Activated T-cell treated with anti-CD3 and anti-CD28 coated beads for 4 hours (primary cell): ENCODE measurements at regions not wholly inside any gene's neighbourhood (a gene's known extent, or its start where the extent isn't known, plus 50 kb on each side); places are given as distances from the start of the nearest gene placed in this dataset.
"Not testable (repeated sequence)": the region's sequence is repeated elsewhere in the genome, so short reads cannot be mapped to it uniquely, and the experiment has no call there.

Experiments used
- DNase-seq: peaks from one replicate; pipeline ENCODE4 v3.0.0-alpha.2; 2020

DNA sequence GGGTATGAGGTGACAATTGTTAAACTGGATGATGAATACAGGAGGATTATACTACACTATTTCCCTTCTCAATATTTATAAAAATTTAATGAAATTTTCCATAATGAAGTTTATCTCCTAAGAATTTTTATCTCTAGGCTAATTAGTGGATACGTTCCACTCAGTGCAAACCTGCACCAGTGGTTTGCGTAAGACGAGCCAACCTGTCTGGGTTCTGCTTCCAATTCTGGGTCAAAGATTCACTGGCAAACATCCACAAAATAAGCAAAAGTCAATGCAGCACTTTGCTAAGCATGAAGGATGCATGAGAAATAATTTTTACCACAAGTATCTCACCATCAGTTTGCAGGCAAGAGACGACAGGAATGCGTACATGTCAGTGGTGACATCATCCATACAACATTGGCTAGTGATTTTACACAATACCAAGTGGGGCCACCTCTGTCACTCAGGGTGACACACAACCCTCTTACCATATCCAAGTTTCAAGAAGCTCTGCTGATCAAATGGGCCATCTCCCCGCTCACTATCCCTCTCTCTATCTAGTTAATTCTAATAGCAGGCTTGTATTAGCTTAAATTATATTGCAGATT, 51.7 kb downstream of the FAM50B start:
- no peak for DNase-seq

DNA sequence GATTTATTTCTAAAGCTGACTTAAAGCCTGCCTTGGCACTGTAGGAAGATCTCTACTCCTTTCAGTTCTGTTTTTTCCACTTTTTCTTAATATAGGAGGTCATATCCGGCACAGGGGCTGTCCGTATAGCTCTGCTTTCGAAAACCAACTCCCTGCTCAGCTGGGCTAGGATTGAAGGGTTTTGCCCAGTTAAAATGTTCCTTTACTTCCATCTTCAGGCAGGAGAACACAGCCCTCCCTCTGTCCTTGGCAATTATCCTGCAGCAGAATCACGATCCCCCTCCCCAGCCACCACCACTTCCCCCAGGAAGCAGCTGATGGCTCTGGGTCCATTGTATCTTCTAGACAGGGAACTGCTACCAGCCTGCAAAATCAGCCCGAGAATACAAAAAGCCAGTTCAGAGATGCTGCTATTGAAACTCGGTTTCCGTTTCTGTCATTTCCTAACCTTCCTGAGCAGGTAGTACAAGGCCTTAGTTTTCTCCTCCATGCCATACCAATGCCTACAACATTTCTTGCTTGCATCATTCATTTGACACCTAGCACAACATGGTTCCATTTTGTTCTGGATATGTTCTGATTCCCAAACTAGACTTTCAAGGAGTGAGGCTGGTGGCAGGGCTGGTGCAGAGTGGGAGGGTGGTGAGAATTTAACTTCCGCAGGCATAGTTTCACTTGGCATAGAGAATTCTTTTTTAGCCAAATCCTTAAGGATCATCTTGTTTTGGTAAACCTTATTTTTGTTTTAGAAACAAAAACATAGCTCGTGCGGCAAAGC, 53.9 kb downstream of the FAM50B start:
- DNase-seq, result no peak

DNA sequence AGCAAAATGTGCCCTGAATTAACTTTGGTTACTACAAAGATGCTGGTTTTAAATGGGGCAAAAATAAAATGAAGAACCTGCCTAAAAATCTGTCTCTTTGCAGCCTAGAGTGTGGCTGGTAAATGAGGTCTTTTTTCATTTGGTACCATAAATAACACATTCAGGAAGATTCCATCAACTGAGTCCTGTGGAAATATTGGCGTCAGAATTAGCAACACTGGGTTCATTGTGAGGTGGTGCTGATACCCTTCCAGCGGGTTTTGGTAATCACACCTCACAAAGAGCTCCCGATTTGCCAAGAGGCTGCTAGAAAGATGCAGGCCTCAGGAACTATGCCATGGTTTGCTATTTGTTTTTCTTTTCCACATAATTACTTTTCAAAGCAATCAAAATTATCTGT, 55.3 kb downstream of the FAM50B start:
- no peak for DNase-seq

DNA sequence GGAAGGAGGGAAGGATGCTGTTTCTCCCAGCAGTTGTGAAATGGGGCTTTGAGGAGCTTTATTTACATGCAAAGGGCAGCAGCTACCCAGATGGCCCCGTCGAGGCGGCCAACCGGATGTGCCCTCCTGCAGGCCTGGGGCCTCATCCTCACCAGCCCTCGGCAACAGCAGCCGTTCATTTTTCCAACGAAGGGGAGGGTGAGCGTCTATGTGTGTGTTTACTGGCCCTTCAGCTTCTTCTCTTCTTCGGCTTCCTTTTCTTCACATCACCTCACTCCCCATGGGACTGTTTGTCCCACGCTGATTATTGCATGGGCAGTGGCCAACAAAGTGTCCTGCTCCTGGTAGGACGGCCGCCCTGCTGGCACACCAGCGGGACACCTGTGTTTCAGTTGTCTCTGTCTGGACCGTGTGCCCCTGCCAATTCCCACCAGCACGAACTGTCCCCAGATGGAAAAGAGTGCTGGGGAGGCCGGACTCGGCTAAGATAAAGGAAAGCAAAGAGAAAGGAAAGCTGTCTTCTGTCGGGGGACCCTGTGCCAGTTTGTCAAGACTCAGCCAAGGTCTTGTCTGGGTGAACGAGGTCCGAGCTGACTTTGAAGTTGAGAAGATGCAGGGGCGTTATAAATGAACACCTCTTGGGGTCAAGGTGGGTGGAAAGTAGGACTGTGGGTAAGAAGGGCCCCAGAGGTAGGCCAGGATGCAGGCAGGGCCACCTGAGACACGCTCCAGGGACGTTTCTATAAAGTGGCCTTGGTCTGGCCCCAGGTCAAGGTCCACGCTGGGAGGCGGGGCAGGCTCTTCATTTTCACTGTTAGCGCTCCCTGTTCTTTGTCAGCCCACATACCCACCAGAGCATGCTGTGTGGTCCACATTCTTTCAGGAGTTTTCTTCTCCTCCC, 57.0 kb downstream of the FAM50B start:
- no peak for DNase-seq

DNA sequence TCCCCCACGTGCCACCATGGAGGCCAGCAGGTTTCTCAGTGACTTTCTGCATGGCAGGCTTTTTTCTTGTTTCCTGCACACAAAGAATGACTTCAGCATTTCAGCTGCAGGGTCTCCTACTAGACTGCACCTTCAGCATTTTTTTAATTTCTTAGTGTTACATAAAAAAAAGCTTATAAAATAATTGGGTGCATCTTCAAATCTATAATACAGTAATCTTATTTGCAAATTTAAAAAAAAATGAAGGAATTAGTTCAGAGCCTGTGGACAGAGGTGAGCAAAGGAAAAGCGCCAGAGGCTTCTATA, 57.6 kb downstream of the FAM50B start:
- DNase-seq, result no peak

DNA sequence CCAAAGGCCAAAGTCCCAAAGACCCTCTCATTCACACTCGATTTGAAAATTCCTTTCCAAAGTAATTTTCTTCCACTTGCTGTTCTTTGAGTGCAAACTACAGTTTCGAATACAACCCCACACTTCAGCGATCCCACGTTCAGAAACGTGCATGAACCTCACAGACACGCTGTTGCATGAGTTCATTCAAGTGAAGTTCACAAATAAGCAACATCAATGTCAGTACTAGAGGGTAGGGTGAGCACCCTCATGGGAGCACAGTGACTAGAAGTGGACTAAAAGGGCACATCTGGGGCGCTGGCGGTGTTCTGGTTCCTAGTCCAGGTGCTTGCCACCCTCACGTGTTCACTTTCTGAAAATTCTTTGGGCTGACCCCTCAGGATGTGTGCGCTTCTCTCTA, 59.0 kb downstream of the FAM50B start:
- DNase-seq, result no peak

DNA sequence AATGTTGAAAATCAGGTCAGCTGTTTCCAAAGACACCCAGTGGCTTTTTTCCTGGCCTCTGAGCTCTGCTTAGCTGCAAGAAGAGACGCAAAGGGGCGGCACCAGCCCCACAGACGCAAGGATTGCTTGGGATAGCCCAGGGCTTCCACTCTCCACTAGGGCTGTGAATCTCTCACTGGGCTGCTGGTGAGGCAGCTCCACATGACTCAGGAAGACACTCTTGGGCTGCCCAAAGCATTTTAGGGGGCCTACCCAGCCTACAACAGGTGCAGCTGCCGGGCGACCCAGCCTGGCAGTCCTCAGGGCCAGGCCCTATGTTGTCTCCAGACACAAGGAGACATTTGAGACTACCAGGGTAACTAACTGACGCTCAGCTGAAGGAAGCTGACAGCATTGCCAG, 59.8 kb downstream of the FAM50B start:
- DNase-seq, result no peak

DNA sequence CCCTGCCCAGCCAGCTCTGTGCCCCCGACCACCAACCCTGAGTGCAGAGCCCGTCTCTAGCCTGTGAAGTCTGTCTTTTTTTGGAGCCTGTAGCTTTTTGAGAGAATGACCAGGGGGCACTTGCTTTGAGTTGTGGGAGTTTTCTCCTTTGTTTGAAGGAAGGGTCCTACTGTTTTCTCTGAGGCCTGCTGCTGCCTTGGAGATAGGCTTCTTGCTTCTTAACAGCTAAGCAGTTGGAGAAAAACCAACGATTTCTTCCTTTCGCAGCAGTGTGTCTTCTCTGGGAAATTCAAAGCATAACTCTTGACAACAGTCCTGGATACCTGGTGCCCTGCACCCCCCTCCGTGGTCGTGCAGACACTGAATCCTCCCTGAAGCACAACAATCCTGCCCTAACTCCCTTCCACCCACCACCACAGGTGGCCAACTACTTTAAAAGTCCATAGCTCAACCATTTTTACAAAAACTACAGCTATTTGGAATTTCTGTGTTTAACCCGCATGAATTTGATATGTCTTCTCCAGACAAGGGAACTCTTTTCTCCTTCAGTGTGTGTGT, 61.0 kb downstream of the FAM50B start:
- no peak for DNase-seq

DNA sequence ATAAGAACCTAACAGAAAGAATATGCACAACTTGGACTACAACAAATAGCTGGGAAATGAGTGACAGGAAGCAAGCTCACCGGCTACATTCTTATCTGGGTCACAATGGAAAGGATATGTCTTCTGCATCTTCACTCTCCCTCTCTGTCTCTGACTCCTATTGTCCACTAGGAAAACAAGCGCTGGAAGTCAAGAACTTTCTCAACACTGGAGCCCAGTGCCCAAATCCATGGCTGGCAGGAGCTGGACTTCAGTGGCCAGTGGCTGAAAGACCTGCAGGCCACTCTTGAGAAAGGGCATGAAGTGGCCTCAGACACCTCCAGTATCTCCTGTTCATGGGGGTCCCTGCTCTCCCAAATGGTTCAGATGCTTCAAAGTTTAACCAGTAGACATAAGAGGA, 62.0 kb downstream of the FAM50B start:
- DNase-seq, result no peak

DNA sequence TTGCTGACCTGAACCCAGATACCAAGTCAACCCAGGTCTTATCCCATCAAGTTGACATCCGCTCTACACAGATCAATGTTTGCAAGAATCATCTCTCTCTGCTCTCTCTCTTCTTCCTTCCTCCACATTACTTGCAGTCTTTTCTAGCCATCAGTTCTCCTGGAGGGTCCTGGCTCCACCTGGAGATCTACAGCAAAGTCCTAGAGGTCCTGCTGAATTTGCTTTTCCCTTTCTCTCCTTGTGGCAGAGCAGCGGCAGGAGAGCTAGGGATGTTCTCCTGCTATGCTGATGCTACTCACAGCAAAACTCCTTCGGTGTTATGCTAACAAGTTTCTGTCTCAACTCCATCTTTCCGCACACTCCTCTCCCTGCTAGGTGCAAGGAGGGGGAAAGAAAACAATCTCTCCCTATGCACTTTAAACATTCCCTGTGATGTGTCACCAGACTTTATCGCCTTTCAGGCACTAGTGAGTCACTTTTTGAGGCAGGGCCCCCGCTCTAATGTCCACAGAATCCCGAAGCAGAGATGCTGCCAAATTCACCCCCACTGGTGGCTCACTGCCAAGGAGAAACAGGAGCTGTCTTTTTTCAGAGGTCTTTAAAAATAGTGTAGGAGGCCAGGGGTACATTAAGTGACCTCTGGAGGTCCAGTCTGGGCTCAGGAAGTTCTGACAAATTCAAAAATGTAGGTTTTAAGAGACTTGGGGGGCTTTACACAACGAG, 62.6 kb downstream of the FAM50B start:
- no peak for DNase-seq

DNA sequence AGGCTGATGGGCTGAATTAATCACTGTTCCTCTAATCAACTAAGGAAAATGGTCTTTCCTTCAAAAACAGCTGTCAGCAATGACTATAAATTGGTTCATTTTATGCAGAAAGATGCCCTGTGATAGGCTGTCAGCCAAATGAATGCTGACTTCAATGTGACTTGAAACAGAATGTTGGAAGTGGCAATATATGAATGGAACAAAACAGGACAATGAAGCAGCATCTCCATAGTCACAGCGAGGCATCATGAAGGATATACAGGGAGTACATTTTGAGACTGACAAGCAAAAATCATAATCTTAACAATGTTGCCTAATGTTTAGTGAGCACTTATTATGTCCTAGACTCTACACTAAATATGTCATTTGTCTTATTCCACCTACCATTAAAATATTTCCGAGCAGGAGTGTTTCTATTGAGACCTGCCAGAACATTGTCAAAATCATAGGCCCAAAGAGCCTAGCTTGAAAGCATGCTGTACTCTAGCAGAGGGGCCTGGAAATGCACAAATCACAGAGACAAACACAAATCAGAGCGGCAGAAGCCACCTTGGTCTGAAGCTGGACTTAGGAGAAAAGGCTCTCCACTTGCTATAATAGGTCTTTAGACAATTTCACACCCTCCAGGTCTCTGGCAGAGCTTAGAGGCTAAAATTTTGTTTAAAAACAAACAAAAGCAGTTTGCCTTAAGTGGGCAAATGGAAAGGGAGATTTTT, 63.3 kb downstream of the FAM50B start:
- DNase-seq, result no peak

DNA sequence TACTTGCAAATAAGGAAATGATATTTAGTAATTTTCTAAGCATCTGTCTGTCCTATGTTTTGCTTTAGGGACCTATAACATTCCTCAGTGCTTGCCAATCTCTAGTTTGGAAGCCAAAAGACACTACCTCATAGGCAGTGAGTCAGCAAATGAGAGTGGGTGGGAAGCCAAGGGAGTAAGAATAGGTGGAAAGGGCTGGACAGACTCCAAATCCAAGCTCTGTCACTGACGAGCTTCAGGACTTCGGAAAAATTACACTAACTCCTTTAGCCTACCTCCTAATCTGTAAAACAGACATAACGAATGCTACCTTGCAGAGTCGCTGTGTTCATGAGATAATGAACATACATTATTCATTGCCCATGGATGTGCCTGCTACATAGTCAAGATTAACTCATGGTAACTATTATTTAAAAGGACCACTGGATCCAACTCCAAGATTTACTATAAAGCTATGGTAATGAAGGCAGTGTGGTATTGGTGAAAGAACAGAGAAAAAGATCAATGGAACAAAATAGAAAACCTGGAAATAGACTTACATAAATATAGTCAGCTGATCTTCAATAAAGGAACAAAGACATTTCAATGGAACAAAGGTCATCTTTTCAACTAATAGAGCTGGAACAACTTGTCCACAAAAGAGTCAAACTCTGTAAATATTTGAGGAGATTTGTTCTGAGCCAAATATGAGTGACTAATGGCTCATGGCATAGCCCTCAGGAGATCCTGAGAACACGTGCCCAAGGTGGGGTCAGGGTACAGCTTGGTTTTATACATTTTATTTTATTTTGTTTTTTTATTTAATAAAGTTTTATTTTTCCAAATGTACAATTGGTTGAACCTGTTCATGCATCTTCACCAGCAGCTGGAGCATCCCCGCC, 64.1 kb downstream of the FAM50B start:
- no peak for DNase-seq

DNA sequence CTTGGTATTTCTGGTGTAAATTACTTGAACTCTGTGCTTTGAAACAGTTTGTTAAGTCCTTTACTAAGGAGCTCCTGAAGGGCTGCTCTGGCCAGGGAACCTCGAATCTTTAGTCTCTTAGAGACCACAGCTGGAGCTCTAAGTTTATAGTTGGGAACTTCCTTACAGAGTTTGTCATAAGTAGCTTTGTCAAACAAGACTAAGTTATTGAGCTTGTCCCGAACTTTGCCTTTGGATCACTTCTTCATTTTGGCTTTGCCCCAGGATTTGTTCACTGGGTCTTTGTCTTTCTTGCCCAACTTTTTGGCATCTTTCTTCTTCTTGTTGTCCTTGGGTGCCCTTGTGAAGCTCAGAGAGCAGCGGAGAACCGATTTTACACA, 64.8 kb downstream of the FAM50B start:
- no peak for DNase-seq

DNA sequence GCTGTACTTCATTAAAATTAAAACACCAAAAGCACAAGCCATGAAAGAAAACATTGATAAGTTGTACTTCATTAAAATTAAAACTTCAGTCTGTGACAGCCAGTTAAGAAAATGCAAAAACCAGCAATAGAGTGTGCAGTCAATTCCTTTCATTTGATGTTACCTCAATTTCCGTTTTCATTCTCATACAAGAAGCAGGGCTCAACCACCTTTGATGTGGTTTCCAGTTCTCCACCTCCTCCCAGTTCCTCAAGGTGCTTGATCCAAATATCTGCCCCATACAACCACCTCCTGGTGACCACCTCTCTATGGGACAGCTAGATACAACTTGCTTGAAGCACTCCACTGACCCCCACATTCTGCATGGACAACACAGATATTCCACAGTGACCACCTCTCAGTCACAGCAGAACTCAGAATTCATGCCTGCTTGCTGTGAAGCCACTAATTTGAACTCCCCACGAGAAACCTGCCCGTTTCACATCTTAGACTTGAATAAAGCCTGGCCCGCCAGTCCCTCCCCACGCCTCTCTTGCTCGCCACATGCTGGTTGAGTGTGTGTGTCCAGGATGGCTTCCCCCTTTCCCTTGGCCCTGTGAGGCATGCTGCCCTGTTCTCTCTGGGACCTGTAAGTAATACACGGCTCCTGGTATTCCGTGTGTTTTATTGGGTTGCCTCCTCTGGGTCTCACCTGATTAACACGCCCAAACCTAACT, 66.1 kb downstream of the FAM50B start:
- no peak for DNase-seq

DNA sequence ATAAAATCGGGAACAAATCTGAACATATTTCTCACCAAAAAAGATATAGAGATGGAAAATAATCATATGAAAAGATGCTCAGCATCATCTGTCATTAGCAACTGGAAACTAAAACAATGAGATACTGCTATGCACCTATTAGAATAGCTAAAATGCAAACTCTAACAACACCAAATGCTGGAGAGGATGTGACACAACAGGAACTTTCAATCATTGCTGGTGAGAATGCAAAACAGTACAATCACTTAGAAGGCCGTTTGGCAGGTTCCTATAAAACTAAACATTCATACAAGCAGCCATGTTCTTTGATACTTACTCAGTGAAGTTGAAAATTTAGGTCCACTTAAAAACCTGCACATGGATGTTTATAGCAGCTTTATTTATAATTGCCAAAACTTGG, 67.0 kb downstream of the FAM50B start:
- DNase-seq, result no peak

DNA sequence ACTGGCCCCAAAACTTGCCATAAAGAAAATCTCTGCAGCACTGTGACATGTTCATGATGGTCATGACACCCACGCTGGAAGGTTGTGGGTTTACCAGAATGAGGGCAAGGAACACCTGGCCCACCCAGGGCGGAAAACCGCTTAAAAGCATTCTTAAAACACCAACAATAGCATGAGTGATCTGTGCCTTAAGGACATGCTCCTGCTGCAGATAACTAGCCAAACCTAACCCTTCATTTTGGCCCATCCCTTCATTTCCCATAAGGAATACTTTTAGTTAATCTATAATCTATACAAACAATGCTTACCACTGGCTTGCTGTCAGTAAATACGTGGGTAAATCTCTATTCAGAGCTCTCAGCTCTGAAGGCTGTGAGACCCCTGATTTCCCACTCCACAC, 67.6 kb downstream of the FAM50B start:
- DNase-seq, result not testable (repeated sequence)

DNA sequence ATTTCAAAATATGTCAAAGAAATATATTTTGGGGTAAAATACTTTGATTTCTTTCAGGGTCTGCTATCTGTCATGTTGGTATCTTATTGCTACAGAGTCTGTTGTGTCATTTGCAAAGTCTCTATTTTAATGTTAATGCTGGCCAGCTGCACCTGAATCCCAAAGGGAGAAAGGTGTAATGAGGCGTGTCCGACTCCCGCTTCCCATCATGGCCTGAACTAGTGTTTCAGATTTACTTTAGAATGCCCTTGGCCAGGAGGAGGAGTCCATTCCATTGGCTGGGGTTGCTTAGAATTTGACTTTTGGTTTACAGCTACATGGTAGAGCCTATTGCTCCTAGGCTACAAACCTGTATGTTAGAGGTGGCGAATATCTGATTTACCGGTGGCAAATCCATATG, 69.3 kb downstream of the FAM50B start:
- DNase-seq, result no peak

DNA sequence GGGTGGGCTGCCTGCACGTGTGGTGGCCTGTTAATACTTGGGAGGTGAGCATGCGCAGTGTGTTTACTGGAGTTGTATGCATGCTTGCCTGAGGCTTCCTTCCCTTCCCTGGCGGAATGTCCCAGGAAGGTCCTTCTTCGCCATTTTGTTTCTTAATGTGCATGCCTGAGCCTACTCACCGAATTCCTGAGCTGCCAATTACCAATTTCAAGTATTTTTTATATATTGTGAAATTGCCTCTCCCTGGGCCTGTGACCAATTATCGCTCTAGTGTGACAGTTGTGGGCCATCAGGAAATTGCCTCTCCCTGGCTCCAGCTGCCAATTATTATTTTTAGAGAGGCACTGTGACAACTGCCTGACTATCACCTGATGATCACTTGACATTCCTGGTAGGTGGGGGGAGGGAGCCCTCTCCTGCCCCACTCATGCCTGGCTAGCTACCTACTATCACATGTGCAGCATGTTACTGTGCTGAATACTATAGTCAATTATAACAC, 70.0 kb downstream of the FAM50B start:
- DNase-seq, result no peak

DNA sequence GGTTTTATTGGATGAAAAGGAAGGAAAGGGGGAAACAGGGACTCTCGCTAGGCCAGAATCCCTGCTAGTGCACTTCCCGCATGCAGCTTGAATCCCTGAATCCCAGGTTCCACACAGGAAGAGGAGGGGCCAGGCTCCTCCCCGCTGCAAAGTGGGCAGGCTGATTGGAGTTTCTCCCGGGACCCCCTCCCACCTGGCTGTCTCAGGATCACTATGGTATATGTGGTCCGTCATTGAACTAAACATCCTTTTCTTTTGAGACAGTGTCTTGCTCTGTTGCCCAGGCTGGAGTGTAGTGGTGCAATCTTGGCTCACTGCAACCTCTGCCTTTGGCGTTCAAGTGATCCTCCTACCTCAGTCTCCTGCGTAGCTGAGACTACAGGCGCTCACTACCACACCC, 70.7 kb downstream of the FAM50B start:
- DNase-seq, result no peak

DNA sequence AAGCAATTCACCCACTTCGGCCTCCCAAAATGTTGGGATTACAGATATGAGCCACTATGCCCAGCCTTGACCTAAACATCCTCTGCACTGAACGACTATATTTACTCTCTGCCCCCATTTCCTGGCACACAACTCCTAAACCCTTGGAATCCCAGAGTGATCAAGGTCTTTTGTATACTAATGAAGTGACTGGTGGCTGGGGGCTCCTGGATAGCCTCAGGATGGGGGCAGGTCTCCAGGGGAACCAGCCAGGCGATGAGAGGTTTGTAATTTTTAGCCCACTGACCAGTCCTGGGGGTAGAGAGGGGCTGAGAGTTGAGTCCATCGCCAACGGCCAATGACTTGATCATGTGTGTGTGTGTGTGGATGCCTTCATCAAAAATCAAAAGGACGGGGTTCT, 71.1 kb downstream of the FAM50B start:
- DNase-seq, result no peak

DNA sequence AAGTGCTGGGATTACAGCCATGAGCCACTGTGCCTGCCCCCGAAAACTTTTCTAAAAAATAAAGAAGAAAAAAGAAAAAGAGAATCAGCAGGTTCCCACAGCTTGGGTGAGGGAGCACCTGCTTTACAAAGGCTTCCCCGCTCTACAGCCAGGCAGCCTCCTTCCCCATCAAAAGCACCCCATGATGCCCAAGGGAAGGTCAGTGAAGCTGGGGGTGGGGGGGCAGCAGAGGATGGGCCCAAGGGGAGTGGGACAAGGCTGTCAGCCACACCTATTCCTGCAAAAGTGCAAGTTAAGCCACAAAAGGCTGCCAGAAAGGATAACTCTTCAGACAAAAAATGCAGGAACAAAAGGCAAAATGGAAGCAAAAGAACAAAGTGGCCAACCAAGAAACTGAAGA, 72.5 kb downstream of the FAM50B start:
- no peak for DNase-seq
